Activated B cell treated with CpG ODN at 0.5 μM for 24 hours (primary cell): ENCODE measurements at regions not wholly inside any gene's neighbourhood (a gene's known extent, or its start where the extent isn't known, plus 50 kb on each side); places are given as distances from the start of the nearest gene placed in this dataset.

Experiments
- ATAC-seq: fragments of 200-7000 bp; cut with Tn5 transposase; one replicate; pipeline ENCODE4 v1.10.0; 2021; ENCODE audit warnings: low read depth, mild to moderate bottlenecking, moderate library complexity
- CTCF ChIA-PET: fragments of 350-600 bp; sonication (Branson Sonifier 250); formaldehyde crosslinking; loops from one replicate; lab custom pipeline; 2021; ENCODE audit warnings: antibody characterized with exemption; lab: Charles Lee
- POLR2A ChIA-PET: fragments of 350-600 bp; sonication (Branson Sonifier 250); formaldehyde crosslinking; loops from one replicate; lab custom pipeline; 2021; ENCODE audit warnings: antibody characterized with exemption; lab: Charles Lee
- DNase-seq: peaks from one replicate; pipeline ENCODE4 v3.0.0; 2022
- H3K27ac Mint-ChIP-seq: one replicate; pipeline ENCODE4 v1.8.0; 2020; ENCODE audit warnings: mixed read lengths
- H3K27me3 Mint-ChIP-seq: one replicate; pipeline ENCODE4 v1.8.0; 2021; ENCODE audit warnings: mixed read lengths
- H3K36me3 Mint-ChIP-seq: one replicate; pipeline ENCODE4 v1.8.0; 2021; ENCODE audit warnings: low read depth, mixed read lengths
- H3K4me1 Mint-ChIP-seq: one replicate; pipeline ENCODE4 v1.8.0; 2021; ENCODE audit warnings: mixed read lengths
- H3K4me3 Mint-ChIP-seq: one replicate; pipeline ENCODE4 v1.8.0; 2020; ENCODE audit warnings: mild to moderate bottlenecking, mixed read lengths
- H3K9me3 Mint-ChIP-seq: one replicate; pipeline ENCODE4 v1.8.0; 2020; ENCODE audit warnings: mixed read lengths
- intact Hi-C: fragments of 100-400 bp; cut with micrococcal nuclease; formaldehyde crosslinking; loops from one replicate; pipeline ENCODE4 v1.15.1; 2024
- TF ChIP-seq, protein P1 (sequence below): fragments of 200-600 bp; IDR thresholded peaks from one replicate; pipeline ENCODE4 v1.8.0; 2022; ENCODE audit warnings: antibody characterized with exemption, mild to moderate bottlenecking

- ATAC-seq (no peak), DNase-seq (no peak)
- intact Hi-C loops = no loop called here
- Mint-ChIP-seq H3K36me3 (no peaks in the 10 kb centered on the region), H3K27ac (no peak overlapping the region), H3K4me1 (no peaks in the 10 kb centered on the region), H3K9me3 (peaks cover 10% of the 10 kb centered on the region), H3K4me3 (no peak overlapping the region), H3K27me3 (no peaks in the 10 kb centered on the region)
- ChIA-PET CTCF (no interaction called here), POLR2A (no interaction called here)
- TF ChIP-seq, protein P1, sequence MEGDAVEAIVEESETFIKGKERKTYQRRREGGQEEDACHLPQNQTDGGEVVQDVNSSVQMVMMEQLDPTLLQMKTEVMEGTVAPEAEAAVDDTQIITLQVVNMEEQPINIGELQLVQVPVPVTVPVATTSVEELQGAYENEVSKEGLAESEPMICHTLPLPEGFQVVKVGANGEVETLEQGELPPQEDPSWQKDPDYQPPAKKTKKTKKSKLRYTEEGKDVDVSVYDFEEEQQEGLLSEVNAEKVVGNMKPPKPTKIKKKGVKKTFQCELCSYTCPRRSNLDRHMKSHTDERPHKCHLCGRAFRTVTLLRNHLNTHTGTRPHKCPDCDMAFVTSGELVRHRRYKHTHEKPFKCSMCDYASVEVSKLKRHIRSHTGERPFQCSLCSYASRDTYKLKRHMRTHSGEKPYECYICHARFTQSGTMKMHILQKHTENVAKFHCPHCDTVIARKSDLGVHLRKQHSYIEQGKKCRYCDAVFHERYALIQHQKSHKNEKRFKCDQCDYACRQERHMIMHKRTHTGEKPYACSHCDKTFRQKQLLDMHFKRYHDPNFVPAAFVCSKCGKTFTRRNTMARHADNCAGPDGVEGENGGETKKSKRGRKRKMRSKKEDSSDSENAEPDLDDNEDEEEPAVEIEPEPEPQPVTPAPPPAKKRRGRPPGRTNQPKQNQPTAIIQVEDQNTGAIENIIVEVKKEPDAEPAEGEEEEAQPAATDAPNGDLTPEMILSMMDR = no peak
These were observed 1703.7 kb upstream of the AGA start for GRCh38 chr4:179145746-179146525.

DNA sequence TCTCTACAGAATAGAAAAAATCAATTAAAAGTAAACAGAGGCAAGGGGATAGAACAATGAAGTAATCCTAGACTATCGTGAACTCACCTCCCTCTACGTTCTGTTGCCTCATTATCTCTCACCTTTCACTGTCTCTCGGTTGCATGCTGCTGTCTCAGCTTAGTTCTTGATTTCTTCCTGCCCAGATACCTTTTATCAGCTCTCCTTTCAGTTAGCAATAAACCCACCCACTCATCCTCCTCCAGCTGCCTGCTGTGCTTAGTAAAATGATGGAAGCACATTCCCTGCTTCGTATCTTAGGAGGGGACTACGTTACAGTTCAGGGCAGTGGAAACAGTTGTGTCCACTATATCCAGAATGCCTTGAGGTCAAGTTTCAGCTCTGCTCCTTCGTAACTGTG is 1709.5 kb upstream of the AGA start:
- TF ChIP-seq, protein P1 = no peak
- ATAC-seq (no peak), DNase-seq (no peak)
- peaks cover 5% of the 10 kb centered on the region for H3K9me3 Mint-ChIP-seq
- no peaks in the 10 kb centered on the region for H3K27me3 Mint-ChIP-seq
- no peak overlapping the region for H3K27ac Mint-ChIP-seq
- CTCF ChIA-PET = no interaction called here
- intact Hi-C loops = no loop called here
- no peaks in the 10 kb centered on the region for H3K4me1 Mint-ChIP-seq
- no peak overlapping the region for H3K4me3 Mint-ChIP-seq
- no peaks in the 10 kb centered on the region for H3K36me3 Mint-ChIP-seq
- POLR2A ChIA-PET = no interaction called here

DNA sequence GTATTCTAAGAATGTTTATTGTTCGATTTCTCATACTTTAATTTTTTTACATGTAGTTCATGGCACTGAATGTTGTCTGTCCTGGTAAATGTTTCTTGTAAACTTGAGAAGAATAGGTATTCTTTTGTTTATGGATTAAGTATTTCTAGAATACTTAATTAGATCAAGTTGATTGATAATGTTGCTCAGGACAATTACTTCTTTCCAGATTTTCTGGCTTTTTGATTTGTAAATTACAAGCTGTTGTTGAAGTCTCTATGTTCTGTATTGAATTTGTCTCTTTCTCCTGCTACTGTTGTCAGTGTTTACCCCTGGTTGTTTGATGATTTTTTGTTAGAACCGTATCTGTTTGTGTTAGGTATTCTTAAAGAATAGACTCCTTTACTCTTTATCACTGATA is 1720.9 kb upstream of the AGA start:
- CTCF ChIA-PET = no interaction called here
- intact Hi-C loops = no loop called here
- no peaks in the 10 kb centered on the region for H3K4me1 Mint-ChIP-seq
- no peaks in the 10 kb centered on the region for H3K36me3 Mint-ChIP-seq
- peaks cover 16% of the 10 kb centered on the region for H3K9me3 Mint-ChIP-seq
- no peak overlapping the region for H3K27ac Mint-ChIP-seq
- no peak for ATAC-seq
- H3K27me3 Mint-ChIP-seq = no peaks in the 10 kb centered on the region
- POLR2A ChIA-PET = no interaction called here
- no peak for DNase-seq
- TF ChIP-seq, protein P1 = no peak
- no peak overlapping the region for H3K4me3 Mint-ChIP-seq

GRCh38 chr4:179164267-179164999 is 1722.2 kb upstream of the AGA start:
- intact Hi-C loops = no loop called here
- H3K4me1 Mint-ChIP-seq = no peaks in the 10 kb centered on the region
- H3K36me3 Mint-ChIP-seq = no peaks in the 10 kb centered on the region
- DNase-seq = no peak
- no peaks in the 10 kb centered on the region for H3K27me3 Mint-ChIP-seq
- no peak for ATAC-seq
- TF ChIP-seq, protein P1 = no peak
- H3K9me3 Mint-ChIP-seq = peaks cover 16% of the 10 kb centered on the region
- no peak overlapping the region for H3K4me3 Mint-ChIP-seq
- ChIA-PET CTCF (no interaction called here), POLR2A (no interaction called here)
- no peak overlapping the region for H3K27ac Mint-ChIP-seq

- ATAC-seq (no peak), DNase-seq (no peak)
- intact Hi-C loops = no loop called here
- Mint-ChIP-seq H3K27me3 (no peaks in the 10 kb centered on the region), H3K4me3 (no peak overlapping the region), H3K27ac (no peak overlapping the region), H3K9me3 (peaks cover 16% of the 10 kb centered on the region), H3K4me1 (no peaks in the 10 kb centered on the region), H3K36me3 (no peaks in the 10 kb centered on the region)
- CTCF ChIA-PET = no interaction called here
- TF ChIP-seq, protein P1 = no peak
- POLR2A ChIA-PET = no interaction called here
These were observed 1722.9 kb upstream of the AGA start for GRCh38 chr4:179165000-179165738.
